HG03521 (cell line): ENCODE measurements at regions not wholly inside any gene's neighbourhood (a gene's known extent, or its start where the extent isn't known, plus 50 kb on each side); places are given as distances from the start of the nearest gene placed in this dataset.

Source experiments
- ATAC-seq: cut with Tn5 transposase; IDR thresholded peaks from one replicate; pipeline ENCODE4 v1.9.1; 2021; ENCODE audit warnings: mild to moderate bottlenecking, moderate library complexity; ENCODE audit not compliant: unreplicated experiment

DNA sequence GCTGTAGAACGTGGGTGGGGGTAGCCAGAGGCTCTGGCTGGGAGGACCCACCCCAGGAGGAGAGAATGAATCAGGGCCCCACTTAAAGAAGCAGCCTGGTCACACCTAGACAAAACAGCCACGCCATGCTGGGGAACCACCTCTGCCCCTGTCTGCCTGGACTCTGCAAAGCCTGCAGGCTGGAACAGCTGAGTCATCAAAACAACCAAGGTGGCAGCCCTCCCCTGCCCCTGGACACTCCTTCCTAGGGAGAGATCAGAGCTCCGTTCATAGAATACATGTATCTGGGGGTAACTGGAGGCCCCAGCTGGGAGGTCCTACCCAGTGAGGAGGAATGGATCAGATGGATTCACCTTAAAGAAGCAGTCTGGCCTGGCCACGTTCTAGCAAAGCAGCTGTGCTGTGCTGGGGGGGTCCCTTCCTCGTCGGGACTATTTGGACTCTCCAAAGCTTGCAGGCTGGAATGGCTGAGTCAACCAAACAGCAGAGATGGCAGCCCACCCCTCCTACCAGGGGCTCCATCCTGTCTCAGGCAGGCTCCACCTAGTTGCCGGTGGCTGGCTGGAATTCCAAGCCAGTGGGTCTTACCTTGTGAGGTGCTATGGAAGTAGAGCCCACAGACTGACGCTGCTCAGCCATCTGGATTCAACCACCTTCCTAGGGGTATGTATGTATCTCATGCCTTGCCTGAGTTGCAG, 50.5 kb upstream of the NT5C1B start:
- no peak for ATAC-seq
